ENCODE measurements at regions not wholly inside any gene's neighbourhood (a gene's known extent, or its start where the extent isn't known, plus 50 kb on each side); places are given as distances from the start of the nearest gene placed in this dataset.
A peak's percentile ranks its signal among the peaks of the same experiment; 100 is the strongest.

DNA sequence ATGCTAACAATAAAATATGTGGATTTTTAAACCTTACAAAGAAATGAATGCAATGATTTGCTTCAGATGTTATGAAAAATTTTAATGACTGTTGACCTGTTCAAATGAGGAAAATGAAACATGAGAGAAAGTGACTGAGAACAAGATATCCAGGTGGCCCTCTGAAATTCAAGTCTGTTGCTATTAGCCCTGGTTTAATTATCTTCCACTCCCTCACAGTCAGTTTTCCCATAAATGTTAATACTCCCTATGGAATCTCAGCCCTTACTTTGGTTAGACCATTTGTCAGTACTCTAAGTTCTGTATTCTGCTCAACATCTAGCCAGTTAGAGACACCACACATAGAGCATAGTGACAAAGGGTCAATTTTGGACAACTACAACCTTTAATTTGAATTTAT is 327.8 kb downstream of the PDGFC start:
- DNase-seq, result no peak

DNA sequence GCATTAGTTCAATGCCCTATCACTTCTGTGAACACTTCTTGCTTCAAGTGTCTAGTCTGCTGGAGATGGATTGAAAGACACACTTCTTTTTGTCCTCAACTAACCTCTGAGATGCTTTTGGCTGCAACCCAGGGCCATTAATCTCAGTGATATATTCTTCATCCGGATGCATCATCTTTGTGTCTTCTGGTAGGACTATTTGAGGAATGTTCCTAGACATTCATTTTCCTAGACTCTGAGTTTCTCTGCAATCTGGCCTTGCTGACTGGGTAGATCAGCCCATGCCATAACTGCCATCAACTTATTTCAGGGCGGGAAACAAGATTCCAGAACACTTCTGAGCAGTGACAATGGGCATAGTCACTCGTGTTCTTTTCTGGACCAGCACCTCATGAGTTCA is 329.4 kb downstream of the PDGFC start:
- no peak for DNase-seq

GRCh38 chr4:156638925-156639605 is 332.5 kb downstream of the PDGFC start:
- peak; percentile 77 for DNase-seq

DNA sequence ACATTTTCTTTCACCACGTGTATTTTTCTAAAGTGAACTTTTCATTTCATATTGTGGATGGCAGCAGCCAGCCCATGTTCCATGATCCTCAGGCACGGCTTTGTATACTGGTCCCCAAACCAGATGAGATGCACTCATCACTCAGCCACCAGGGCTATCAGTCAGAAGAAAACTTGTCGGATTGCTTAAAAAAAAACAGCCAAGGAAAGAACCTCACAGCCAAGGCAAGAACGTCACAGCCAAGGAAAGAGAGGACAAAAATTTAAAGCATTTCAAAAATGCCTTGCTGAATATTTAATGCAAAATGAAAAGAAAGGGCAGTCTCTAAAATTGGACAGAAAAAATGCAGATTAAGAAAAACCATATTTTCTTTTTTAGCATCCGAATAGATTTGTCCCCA is 333.3 kb downstream of the PDGFC start:
- no peak for DNase-seq

DNA sequence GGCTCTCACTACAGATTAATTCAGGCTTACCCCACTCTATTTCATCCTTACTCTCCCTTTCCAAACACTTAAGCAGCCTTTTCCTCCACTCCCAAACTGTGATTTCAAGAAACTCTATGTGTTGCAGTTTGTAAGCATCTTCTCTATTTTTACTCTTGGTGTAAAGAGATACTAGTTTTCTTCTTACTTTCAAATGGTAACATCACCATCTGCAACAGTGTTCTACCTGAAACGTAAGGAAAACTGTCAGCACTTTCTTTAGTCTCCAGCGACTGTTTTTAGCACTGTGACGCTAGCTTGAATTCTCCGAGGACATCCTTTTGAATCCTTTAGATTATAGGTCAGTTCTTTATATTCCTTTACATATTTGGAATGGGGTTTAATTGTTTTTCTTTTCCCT is 335.2 kb downstream of the PDGFC start:
- DNase-seq, result no peak

GRCh38 chr4:156635051-156635450 is 336.5 kb downstream of the PDGFC start:
- DNase-seq, result no peak

DNA sequence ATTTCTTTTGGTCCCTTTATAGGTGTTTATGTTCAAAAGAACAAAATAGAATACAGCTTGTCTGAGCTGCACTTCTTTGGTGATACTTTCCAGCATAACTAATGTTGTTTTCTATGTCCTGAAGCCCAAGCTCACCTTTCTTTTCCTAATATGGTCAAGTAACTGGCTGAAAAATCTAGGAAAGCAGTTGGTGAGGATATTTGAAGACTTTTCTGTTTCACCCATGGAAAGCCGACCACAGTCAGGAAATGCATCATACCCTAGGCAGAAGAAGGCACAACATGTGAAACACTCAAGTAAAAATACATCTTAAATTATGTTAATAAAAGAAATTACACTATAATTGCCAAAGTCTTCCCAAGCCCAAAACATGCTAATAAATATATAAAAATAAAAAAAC is 337.0 kb downstream of the PDGFC start:
- DNase-seq, result no peak

DNA sequence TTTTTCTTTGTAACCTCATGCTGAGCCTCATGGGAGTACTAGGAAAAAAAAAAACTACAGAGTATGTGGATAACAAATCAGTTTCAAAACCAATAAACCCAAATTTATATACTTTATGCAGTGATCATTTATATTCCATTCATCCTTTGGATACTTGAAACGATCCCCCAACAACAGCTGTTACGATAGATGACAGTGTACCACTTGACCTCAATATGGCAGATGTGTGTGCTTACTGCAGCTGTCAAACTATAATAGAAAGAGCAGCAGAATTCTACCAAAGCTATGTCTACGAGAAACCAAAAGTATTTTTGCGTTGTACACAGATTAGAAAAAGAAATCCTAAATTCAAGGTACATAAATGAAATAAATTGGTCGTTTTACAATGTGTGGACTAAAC is 337.8 kb downstream of the PDGFC start:
- DNase-seq, result no peak

GRCh38 chr4:156628858-156629257 is 342.7 kb downstream of the PDGFC start:
- DNase-seq, result no peak

DNA sequence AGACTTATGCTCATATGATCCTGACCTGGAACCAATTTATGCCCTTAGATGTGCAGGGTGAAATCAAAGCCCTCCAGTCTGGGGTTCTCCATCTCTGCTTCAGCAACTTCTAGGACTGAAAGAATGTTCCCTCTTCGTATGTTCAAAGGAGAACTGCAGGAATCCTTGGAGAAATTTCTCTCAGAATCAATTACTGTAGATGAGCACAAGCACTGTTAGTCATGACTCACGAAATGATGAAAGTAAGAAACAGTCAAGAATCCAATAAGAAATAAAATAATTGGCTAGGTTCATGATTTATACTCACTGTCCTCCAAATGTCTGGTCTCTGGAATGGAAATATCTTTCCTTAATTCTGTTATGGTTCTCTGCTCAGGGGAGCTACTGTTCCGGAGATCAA is 348.2 kb downstream of the PDGFC start:
- no peak for DNase-seq

DNA sequence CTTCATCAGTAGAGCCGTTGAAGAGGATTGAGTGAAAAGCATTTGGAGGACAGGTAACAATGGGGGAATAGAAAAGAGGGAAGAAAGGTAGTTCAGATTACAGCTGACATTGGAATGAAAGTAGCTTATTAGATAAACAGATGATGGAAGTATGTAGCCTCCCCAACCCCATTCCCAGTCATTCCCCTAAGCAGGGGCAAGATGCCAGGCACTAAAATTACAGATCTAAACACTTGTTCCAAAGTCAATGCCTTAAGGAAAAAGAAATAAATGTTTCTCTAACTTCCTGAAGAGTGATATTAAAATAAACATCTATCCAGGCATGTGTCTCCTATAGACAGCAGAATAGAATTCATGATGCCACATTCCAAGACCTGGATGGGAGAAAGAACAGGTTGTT is 350.8 kb downstream of the PDGFC start:
- DNase-seq, result no peak

DNA sequence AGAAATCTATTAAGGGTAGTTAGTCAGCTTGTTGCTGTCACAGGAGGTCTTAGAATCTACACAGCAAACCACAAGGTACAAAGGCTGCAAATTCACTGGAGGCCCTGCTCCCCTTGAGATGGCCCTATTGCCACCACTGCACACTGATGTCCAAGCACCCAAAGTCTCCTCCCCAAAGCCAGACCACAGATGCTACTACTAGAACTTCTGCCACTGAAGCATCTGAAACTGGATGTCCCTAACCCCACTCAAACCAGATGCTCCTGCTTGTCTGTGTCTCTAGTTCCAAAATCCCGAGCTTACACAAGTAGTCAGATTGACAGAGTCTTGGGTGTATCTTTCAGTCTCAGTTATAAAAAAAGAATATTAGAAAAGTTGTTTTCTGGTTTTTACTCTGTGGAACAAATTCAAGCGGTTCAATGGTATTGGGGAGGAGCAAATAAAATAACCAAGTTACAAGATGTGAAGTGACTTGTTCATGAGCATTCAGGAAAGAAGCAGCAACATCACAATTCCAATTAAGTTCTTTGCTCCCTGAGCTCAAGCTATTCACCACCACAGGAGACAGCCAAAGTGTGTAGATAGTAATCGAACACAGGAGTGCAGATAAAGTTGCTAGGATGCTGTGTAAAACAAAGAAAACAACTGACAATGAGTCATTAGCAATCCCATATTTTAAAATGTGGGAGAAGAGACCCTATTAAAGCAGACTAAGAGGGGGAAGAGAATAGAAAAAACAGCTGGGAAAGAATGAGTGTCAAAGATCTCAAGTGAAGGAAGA is 352.3 kb downstream of the PDGFC start:
- no peak for DNase-seq

DNA sequence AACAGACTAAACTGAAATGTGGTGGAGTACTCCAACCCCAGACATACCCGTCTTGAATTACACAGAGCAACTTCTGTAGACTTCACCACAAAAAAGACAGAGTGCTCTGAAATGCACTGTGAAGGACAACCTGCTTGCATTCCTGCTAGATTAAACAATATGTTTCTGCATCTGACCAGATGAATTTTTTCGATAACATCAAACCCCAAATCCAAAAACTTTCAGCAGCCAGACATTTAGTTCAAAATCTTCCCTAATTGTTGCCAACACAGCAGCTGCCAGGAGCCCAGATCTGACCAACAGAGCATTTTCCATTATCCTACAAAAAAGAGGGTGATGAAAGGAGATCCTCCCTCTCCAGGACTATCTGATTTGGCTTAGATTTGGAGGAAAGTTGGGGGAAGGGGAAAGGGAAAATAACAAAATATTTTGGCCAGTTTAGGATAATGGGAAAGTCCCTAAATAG is 356.5 kb downstream of the PDGFC start:
- no peak for DNase-seq

- DNase-seq, result no peak
Observed at GRCh38 chr4:156614536-156614935, 357.1 kb downstream of the PDGFC start.

GRCh38 chr4:156609421-156609820 is 362.2 kb downstream of the PDGFC start:
- DNase-seq, result no peak

DNA sequence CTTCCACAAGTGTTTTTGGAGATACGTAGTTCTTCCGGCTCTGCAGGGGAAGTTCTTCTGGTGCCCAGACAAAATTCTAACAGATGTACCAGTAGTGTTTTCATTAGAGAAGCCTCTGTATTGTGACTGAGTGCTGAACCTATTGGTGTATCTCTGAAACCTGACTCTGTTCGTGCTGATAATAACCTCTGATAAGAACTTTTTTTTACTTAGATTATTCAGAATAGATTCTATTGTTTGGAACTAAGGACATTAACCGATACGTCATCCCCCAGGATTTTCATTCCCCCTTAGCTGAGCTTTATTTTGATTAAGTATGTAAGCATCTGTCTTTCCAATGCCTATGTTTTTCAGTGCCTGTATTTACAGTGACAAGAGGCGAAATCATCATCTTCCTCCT is 362.9 kb downstream of the PDGFC start:
- no peak for DNase-seq

DNA sequence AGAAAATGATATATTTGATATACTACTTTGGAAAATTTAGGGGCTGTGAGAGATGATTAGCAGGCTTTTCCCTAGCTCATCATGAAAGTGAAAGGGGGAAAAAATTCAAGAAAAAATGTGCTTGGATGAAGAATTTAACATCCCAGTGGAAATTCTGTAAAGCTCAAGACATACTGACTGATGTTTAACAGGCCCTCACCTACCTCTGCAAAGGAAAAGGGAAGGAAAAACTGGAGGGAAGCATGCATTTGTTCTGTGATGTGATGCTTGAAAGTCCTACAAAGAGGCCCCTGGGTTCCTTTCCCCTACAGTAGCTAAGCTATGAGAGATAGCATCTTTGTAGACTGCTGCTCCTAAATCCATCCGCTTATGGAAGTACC is 364.1 kb downstream of the PDGFC start:
- DNase-seq, result no peak

DNA sequence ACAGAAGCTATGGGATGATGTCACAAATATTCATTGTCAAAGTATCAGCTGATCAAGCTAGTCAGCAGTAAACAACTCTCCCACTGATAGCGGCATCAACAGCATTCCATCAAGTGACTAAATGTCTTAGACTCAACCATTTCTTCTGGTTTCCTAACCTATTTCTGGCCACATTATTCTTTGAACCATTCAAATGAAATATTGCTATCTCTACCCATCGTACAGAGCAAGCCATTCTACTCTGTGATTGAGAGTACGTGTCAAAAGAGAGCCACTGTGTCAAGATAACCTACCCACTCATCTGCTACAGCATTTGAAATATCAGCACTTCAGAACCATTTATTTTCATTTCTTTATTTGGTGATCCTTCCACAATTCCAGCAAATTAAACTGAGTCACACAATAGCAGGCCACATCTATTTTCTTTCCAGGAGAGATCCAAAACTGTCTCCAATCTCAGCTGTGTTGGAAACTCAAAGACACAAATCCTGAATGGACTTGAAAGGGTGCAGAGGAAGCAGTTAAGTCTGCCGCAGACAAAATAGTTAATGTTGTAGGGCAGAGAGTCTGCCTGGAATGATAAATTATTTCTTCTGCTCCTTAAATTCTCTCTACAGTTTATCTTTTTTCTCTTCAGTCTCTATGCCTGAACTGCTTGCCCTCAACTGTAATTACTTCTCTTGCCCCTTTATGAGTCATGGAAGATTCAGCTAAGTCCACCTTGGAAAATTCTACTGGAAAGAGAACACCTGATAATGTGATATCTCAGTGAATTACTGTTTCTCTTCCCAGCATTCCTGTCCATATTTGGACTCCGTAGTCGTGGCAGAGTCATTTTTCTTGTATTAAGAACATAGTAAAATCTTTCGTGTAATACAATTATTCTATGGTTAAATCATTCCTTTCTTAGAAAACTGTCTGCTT is 364.8 kb downstream of the PDGFC start:
- DNase-seq, result no peak

- peak; percentile 72 for DNase-seq
Observed at GRCh38 chr4:156598138-156598681, 373.4 kb downstream of the PDGFC start.

- no peak for DNase-seq
Observed at GRCh38 chr4:156596706-156597329, 374.8 kb downstream of the PDGFC start.

DNA sequence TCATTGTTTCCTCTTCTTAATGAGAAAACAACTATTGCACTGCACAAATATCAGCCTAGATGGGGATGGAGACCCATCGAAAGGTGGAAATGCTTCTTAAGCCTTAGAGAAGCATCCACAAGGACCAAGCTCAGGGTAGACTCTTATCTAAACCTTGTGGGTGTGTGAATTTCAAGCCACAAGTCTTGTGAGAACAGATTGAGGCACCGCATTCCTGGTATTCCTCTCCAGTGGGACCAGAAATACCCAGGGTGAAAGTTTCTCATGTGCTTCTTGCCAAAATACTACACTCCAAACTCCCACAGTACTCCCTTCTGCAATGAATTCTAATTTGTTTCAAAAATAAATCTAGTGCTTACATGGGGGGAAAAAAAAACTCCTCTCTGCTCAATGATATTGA is 375.6 kb downstream of the PDGFC start:
- no peak for DNase-seq

- DNase-seq, result no peak
Observed at GRCh38 chr4:156595041-156595440, 376.6 kb downstream of the PDGFC start.

DNA sequence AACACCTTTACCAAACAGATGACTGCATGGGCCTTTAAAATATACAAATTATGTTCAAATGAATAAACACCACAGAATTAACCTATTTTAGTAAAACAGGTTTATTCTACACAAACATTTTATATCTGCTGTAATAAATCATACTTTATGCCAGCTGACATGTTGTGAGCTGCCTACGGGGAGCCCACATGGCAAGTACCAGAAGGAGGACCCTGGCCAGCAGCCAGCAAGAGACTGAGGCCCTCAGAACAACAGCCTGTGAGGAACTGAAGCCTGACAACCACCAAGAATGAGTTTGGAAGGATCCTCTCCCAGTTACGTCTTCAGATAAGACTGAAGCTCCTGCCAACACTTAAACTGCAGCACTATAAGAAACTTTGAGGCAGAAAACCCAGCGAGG is 377.0 kb downstream of the PDGFC start:
- peak; percentile 26 for DNase-seq
